SU-DHL-6 (cell line): ENCODE measurements at regions not wholly inside any gene's neighbourhood (a gene's known extent, or its start where the extent isn't known, plus 50 kb on each side); places are given as distances from the start of the nearest gene placed in this dataset.

Experiments used
- CTCF ChIP-seq: fragments of 200-600 bp; sonication (generic); IDR thresholded peaks from one replicate; pipeline ENCODE4 v1.5.1; 2017; ENCODE audit warnings: antibody characterized with exemption, mild to moderate bottlenecking, low read length, moderate library complexity; ENCODE audit not compliant: insufficient read depth, poor library complexity, severe bottlenecking
- EZH2phosphoT487 ChIP-seq: fragments of 200-600 bp; sonication (generic), shearing (Covaris generic); conservative IDR thresholded peaks from 2 replicates; pipeline ENCODE4 v1.6.1; 2018; ENCODE audit warnings: mild to moderate bottlenecking, antibody characterized with exemption, low read length, moderate library complexity, mixed read lengths

GRCh38 chr18:68178921-68179320 lies 536.0 kb downstream of the TMX3 start:
- no peak for TF ChIP-seq CTCF
- no peak for TF ChIP-seq EZH2phosphoT487
